AG09319 (cell line): ENCODE measurements at regions not wholly inside any gene's neighbourhood (a gene's known extent, or its start where the extent isn't known, plus 50 kb on each side); places are given as distances from the start of the nearest gene placed in this dataset.

ENCODE experiments used
- DNase-seq: peaks from one replicate; pipeline ENCODE4 v3.0.0-alpha.2; 2010; ENCODE audit warnings: low read depth; ENCODE audit errors: extremely low read depth
- CTCF ChIP-seq: IDR thresholded peaks from 2 replicates; pipeline ENCODE4 v1.5.1; 2011; ENCODE audit warnings: low read depth, mild to moderate bottlenecking, inconsistent platforms, low read length, moderate library complexity

GRCh38 chr6:156597095-156597494, 180.1 kb upstream of the ARID1B start:
- no peak for TF ChIP-seq CTCF
- DNase-seq: no peak

- no peak for DNase-seq
- no peak for TF ChIP-seq CTCF
Measured at GRCh38 chr6:156595476-156595875, 181.7 kb upstream of the ARID1B start.

GRCh38 chr6:156593893-156594292, 183.3 kb upstream of the ARID1B start:
- TF ChIP-seq CTCF: no peak
- DNase-seq: no peak

GRCh38 chr6:156593127-156593526, 184.1 kb upstream of the ARID1B start:
- DNase-seq: no peak
- TF ChIP-seq CTCF: no peak

GRCh38 chr6:156590482-156590881, 186.7 kb upstream of the ARID1B start:
- no peak for TF ChIP-seq CTCF
- no peak for DNase-seq

GRCh38 chr6:156589281-156589680, 187.9 kb upstream of the ARID1B start:
- peak; percentile 4 for DNase-seq
- TF ChIP-seq CTCF: no peak

- no peak for TF ChIP-seq CTCF
- no peak for DNase-seq
Measured at GRCh38 chr6:156587751-156588301, 189.4 kb upstream of the ARID1B start.
